ENCODE measurements at regions not wholly inside any gene's neighbourhood (a gene's known extent, or its start where the extent isn't known, plus 50 kb on each side); places are given as distances from the start of the nearest gene placed in this dataset.

- TF ChIP-seq CTCF (IDR thresholded peaks at IDR 0.05) = no peak
- no peak for TF ChIP-seq POLR2A (IDR thresholded peaks at IDR 0.05)
Observed at GRCh38 chr9:106726070-106726815, 136.7 kb upstream of the ZNF462 start.

All from Peyer's patch (tissue), 4 donors.